AG10803 (cell line): ENCODE measurements at regions not wholly inside any gene's neighbourhood (a gene's known extent, or its start where the extent isn't known, plus 50 kb on each side); places are given as distances from the start of the nearest gene placed in this dataset.

Experiments used
- DNase-seq: peaks from one replicate; pipeline ENCODE4 v3.0.0; 2010; ENCODE audit warnings: low read depth
- H3K4me3 ChIP-seq: 2 replicates; pipeline ENCODE4 v1.5.1; 2011; ENCODE audit warnings: mild to moderate bottlenecking, low read length, control low read depth
- CTCF ChIP-seq: conservative IDR thresholded peaks from 2 replicates; pipeline ENCODE4 v1.5.1; 2011; ENCODE audit warnings: mild to moderate bottlenecking, low read length, control low read depth, inconsistent platforms

- no peak for TF ChIP-seq CTCF
- no peak for DNase-seq
- no peak overlapping the region for H3K4me3 ChIP-seq
Measured at GRCh38 chr18:49682173-49682802, 120.4 kb downstream of the LIPG start.

- no peak for TF ChIP-seq CTCF
Measured at GRCh38 chr18:49681387-49681786, 119.5 kb downstream of the LIPG start.

GRCh38 chr18:49678440-49678839 is 116.6 kb downstream of the LIPG start:
- no peak overlapping the region for H3K4me3 ChIP-seq
- TF ChIP-seq CTCF: no peak
- DNase-seq: no peak

More at GRCh38 chr18:49681387-49681786, 119.5 kb downstream of the LIPG start:
- DNase-seq: no peak
- no peak overlapping the region for H3K4me3 ChIP-seq

- H3K4me3 ChIP-seq: no peak overlapping the region
- TF ChIP-seq CTCF: no peak
- no peak for DNase-seq
Measured at GRCh38 chr18:49677762-49678413, 116.0 kb downstream of the LIPG start.

GRCh38 chr18:49677081-49677480 is 115.2 kb downstream of the LIPG start:
- no peak for DNase-seq
- no peak for TF ChIP-seq CTCF
- H3K4me3 ChIP-seq: no peak overlapping the region

- no peak for TF ChIP-seq CTCF
- H3K4me3 ChIP-seq: no peak overlapping the region
- DNase-seq: no peak
Measured at GRCh38 chr18:49673281-49673680, 111.4 kb downstream of the LIPG start.

GRCh38 chr18:49672853-49673252 is 111.0 kb downstream of the LIPG start:
- no peak for TF ChIP-seq CTCF
- H3K4me3 ChIP-seq: no peak overlapping the region
- no peak for DNase-seq
